ENCODE measurements at regions not wholly inside any gene's neighbourhood (a gene's known extent, or its start where the extent isn't known, plus 50 kb on each side); places are given as distances from the start of the nearest gene placed in this dataset.

DNA sequence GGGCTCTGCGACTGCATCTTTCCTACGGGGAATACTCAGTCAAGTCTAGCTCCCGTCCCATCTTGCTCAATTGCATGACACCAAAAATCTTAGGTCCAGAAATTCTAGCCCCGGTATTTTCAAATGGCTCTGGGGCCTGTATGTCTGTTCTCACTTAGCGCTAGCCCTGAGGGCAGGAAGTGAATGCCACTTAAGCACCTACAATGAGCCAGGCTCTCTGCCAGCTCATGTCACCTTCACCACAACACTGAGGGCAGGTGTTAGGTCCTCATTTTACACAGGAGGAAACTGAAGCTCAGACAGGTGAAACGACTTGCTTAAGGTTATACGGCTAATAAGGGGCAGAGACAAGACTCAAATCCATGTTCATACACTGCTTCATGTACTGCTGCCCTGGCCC is 282.8 kb downstream of the PPP1R2C start:
- TF ChIP-seq, protein P1, sequence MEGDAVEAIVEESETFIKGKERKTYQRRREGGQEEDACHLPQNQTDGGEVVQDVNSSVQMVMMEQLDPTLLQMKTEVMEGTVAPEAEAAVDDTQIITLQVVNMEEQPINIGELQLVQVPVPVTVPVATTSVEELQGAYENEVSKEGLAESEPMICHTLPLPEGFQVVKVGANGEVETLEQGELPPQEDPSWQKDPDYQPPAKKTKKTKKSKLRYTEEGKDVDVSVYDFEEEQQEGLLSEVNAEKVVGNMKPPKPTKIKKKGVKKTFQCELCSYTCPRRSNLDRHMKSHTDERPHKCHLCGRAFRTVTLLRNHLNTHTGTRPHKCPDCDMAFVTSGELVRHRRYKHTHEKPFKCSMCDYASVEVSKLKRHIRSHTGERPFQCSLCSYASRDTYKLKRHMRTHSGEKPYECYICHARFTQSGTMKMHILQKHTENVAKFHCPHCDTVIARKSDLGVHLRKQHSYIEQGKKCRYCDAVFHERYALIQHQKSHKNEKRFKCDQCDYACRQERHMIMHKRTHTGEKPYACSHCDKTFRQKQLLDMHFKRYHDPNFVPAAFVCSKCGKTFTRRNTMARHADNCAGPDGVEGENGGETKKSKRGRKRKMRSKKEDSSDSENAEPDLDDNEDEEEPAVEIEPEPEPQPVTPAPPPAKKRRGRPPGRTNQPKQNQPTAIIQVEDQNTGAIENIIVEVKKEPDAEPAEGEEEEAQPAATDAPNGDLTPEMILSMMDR (IDR thresholded peaks at IDR 0.05) = no peak
- TF ChIP-seq POLR2A (IDR thresholded peaks at IDR 0.05) = no peak
